Breast epithelium (tissue), 4 donors: ENCODE measurements at regions not wholly inside any gene's neighbourhood (a gene's known extent, or its start where the extent isn't known, plus 50 kb on each side); places are given as distances from the start of the nearest gene placed in this dataset.

ENCODE experiments used
- DNase-seq, 2 donors: peaks; one replicate each; pipeline ENCODE4 v3.0.0-alpha.2; 2019; ENCODE audit warnings: low spot score in 2 of 2
- H3K27ac ChIP-seq, 2 donors: fragments of 200-600 bp; sonication (generic) in 1 of 2; one replicate each; pipeline ENCODE4 v1.5.1; 2016 to 2019; ENCODE audit warnings: mild to moderate bottlenecking in 1 of 2
- H3K27me3 ChIP-seq, 2 donors: fragments of 200-600 bp; sonication (generic) in 1 of 2; one replicate each; pipeline versions ENCODE4 v1.5.1 to v1.6.0; 2017 to 2019; ENCODE audit warnings: control low read depth in 1 of 2, mild to moderate bottlenecking in 1 of 2
- H3K36me3 ChIP-seq: fragments of 200-600 bp; one replicate; pipeline ENCODE4 v1.5.1; 2019
- H3K4me1 ChIP-seq, 2 donors: fragments of 200-600 bp; sonication (generic); one replicate each; pipeline ENCODE4 v1.5.1; 2016 to 2019; ENCODE audit warnings: control low read depth in 1 of 2
- H3K4me3 ChIP-seq, 3 donors: fragments of 200-600 bp; sonication (generic); 1 replicate in 2 of 3; 2 replicates in 1 of 3; pipeline ENCODE4 v1.5.1; 2016 to 2019; ENCODE audit warnings: mild to moderate bottlenecking in 3 of 3, moderate library complexity in 2 of 3
- H3K9me3 ChIP-seq, 2 donors: fragments of 200-600 bp; sonication (generic) in 1 of 2; one replicate each; pipeline ENCODE4 v1.5.1; 2016 to 2019; ENCODE audit warnings: control low read depth in 1 of 2
- POLR2A ChIP-seq: fragments of 450-650 bp; IDR thresholded peaks from one replicate; pipeline ENCODE4 v1.6.1; 2016; ENCODE audit warnings: antibody characterized with exemption, mild to moderate bottlenecking, moderate library complexity
- POLR2AphosphoS5 ChIP-seq, 3 donors: sonication (generic); formaldehyde crosslinking; IDR thresholded peaks; one replicate each; pipeline ENCODE4 v1.6.1; 2017; ENCODE audit warnings: antibody characterized with exemption in 3 of 3
- intact Hi-C: fragments of 100-400 bp; cut with DNase I; formaldehyde crosslinking; loops from one replicate; pipeline ENCODE4 v1.15.1; 2023; ENCODE audit warnings: low total_unique reads
- TF ChIP-seq, protein P1 (sequence below), 3 donors: fragments of 450-650 bp; IDR thresholded peaks; one replicate each; pipeline ENCODE4 v1.5.1; 2016 to 2017; ENCODE audit warnings: antibody characterized with exemption in 3 of 3, mild to moderate bottlenecking in 3 of 3, moderate library complexity in 3 of 3

DNA sequence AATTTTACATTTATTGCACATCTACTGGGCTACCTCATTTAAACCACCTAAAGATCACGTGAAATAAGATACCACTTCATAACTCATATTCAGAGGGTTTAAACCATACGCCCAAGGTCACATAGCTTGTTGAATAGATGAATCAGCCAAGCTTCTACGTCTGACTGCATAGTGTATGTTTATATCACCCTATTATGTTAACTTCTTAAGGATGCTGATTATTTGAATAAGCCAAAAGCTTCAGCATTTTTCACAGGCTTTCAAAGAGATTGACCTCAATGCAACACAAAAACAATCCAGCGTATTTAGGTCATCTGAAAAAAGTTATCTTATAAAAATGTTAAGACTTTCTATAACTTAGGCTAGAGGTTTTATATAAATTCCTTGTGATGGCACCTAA, 373.8 kb downstream of the TGFB2 start:
- Histone ChIP-seq H3K36me3 (no peaks in the 10 kb centered on the region), H3K4me1 (no peaks in the 10 kb centered on the region), H3K27me3 (no peaks in the 10 kb centered on the region), H3K4me3 (no peak overlapping the region), H3K9me3 (no peaks in the 10 kb centered on the region), H3K27ac (no peak overlapping the region)
- intact Hi-C loops: no loop called here
- no peak for DNase-seq
- TF ChIP-seq, protein P1, sequence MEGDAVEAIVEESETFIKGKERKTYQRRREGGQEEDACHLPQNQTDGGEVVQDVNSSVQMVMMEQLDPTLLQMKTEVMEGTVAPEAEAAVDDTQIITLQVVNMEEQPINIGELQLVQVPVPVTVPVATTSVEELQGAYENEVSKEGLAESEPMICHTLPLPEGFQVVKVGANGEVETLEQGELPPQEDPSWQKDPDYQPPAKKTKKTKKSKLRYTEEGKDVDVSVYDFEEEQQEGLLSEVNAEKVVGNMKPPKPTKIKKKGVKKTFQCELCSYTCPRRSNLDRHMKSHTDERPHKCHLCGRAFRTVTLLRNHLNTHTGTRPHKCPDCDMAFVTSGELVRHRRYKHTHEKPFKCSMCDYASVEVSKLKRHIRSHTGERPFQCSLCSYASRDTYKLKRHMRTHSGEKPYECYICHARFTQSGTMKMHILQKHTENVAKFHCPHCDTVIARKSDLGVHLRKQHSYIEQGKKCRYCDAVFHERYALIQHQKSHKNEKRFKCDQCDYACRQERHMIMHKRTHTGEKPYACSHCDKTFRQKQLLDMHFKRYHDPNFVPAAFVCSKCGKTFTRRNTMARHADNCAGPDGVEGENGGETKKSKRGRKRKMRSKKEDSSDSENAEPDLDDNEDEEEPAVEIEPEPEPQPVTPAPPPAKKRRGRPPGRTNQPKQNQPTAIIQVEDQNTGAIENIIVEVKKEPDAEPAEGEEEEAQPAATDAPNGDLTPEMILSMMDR (IDR thresholded peaks at IDR 0.05): no peak
- no peak for TF ChIP-seq POLR2AphosphoS5 (IDR thresholded peaks at IDR 0.05)
- no peak for TF ChIP-seq POLR2A

DNA sequence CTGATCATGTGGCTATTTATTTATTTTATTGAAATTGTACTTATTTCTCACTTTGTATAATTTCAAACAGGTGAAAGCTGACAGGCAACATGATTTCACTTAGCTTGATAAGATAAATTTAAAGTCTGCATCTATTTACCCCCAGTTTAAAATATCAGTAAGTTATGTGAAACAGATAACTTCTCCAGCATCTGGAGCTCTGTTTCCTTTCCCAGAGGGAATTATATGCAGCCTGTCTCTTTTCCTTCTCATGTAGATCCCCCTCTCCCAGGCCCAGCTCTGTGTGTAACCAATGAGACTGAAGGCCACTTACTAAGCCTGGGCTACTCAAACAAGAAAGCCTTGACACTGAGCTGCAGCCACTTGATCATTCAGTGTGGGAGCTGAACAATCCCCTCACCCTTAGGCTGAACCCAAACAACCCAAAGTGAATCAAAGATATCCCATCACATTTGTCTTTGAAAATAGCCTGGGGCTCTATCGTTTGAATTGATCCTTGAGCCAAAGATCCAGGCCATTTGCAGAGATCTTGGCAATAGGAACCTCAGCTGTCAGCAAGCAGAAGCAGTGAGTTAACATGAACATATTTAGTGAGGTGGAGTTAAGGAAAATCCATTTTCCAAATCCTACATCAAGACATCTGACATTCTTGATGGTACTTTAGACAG, 383.9 kb downstream of the TGFB2 start:
- H3K4me3 ChIP-seq: no peak overlapping the region
- TF ChIP-seq POLR2A (no peak), POLR2AphosphoS5 (IDR thresholded peaks at IDR 0.05) (no peak)
- TF ChIP-seq, protein P1 (IDR thresholded peaks at IDR 0.05): no peak
- DNase-seq: no peak
- H3K36me3 ChIP-seq: no peaks in the 10 kb centered on the region
- no peaks in the 10 kb centered on the region for H3K9me3 ChIP-seq
- intact Hi-C loops: no loop called here
- H3K4me1 ChIP-seq: no peaks in the 10 kb centered on the region
- H3K27me3 ChIP-seq: no peaks in the 10 kb centered on the region
- H3K27ac ChIP-seq: no peak overlapping the region

DNA sequence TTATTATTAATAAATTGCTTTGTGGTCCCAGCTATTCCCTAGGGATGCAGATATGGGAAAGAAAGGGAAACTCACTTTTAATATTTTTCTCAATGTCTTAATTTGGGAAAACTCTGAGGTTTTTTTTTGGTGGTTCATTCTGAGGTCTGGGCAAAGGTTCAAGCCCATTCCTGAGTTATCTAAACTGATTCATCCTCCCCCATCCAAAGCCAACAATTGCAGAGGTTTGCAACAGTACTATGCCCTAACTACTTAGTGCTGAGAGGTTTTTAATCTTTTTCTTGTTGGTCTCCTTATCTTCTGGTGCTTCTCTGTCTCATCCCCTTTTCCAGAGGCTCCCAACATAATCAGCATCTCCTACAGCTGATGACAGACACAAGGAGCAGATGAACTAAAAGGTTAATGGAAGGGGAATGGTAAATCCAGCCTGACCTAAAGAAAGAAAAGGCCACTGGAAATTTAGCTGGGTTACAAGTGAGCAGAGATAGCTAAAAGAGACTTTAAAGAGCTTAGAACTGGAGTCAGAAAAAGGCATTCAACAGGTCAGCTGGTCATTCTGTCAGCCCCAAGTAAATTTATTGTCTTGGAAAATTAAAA, 390.4 kb downstream of the TGFB2 start:
- Histone ChIP-seq H3K36me3 (no peaks in the 10 kb centered on the region), H3K9me3 (no peaks in the 10 kb centered on the region), H3K27ac (no peak overlapping the region), H3K4me1 (no peaks in the 10 kb centered on the region), H3K27me3 (no peaks in the 10 kb centered on the region), H3K4me3 (no peak overlapping the region)
- DNase-seq: no peak
- intact Hi-C loops: no loop called here
- TF ChIP-seq, protein P1 (IDR thresholded peaks at IDR 0.05): no peak

DNA sequence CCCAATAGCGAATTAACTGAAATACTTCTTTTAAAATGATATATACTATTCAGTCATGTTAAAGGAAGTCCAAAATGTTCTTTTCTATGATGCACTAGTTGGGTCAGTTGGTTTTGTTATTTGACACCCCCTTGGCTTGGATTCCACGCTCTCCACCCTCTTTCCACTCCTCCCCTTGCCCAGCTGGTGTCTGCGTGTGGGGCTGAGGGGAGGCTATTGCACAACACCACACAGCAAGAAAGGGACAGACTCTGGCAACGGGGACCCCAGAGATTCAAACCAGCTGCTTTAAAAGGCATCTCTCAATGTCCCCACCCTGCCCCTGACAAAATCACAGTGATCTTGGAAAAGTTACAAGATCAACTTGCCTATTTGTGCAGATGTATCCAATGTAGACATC, 394.3 kb downstream of the TGFB2 start:
- H3K27me3 ChIP-seq: no peaks in the 10 kb centered on the region
- intact Hi-C loops: no loop called here
- no peak for DNase-seq

DNA sequence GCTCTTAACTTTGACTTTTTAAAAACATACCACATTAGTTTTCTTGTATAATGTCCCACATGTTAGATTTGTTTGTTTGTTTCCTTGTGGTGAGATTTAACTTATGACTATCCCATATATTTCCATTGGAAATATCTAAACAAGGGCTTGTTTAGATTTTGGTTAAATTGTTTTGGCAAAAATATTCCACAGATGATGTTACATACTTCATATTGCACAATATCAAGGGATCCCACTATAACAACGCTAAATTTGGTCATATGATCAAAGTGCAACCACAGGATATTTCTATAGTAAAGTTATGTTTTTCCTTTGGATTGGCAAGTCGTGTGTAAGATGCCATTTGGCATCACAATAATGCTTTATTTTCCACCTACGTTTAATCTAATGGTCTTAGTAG, 396.7 kb downstream of the TGFB2 start:
- Histone ChIP-seq H3K9me3 (no peaks in the 10 kb centered on the region), H3K4me1 (no peaks in the 10 kb centered on the region), H3K36me3 (no peaks in the 10 kb centered on the region), H3K27me3 (no peaks in the 10 kb centered on the region), H3K4me3 (no peak overlapping the region), H3K27ac (no peak overlapping the region)
- no peak for TF ChIP-seq POLR2AphosphoS5 (IDR thresholded peaks at IDR 0.05)
- TF ChIP-seq POLR2A: no peak
- intact Hi-C loops: loop anchor here (5.0 kb wide), 1 partner anchor 1145 kb away; no protein-coding TSS in a partner anchor
- DNase-seq: no peak

More for the DNA sequence above, 394.3 kb downstream of the TGFB2 start:
- TF ChIP-seq POLR2A (no peak), POLR2AphosphoS5 (IDR thresholded peaks at IDR 0.05) (peak in 1 of 3 donors; percentile 22)
- no peak overlapping the region for H3K4me3 ChIP-seq
- no peaks in the 10 kb centered on the region for H3K4me1 ChIP-seq
- H3K36me3 ChIP-seq: no peaks in the 10 kb centered on the region
- H3K9me3 ChIP-seq: no peaks in the 10 kb centered on the region
- H3K27ac ChIP-seq: no peak overlapping the region

DNA sequence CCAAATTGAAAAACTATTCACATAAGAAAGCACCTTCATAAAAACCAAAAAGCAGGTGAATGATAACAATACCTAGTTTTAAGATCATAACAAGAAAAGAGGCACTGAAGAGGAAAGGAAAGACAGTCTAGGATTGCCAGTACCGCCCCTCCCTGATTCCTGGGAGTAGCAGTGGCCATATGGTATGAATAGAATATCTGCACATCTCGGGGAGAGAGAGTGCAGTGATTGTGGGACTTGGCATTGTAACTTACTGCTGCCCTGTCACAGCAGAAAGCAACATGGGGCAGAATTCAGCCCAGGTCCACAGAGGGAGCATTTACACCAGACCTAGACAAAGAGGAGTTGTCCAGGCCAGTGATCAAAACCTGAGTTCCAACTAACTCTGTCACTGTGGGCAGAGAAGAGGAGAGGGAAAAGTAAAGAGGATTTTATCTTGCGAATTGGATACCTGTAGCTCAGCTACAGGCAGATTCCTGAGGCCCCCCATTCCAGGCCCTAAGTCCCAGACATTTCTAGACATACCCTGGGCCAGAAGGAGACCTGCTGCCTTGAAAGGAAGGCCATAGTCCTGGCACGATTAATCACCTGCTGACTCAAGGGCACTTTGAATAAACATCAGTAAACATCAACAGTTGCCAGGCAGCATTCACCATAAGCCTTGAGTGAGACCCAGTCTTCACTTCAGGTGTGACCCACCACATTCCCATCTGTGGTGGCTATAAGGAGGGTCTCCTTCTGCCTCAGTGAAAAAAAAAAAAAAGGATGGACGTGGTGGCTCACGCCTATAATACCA, 397.5 kb downstream of the TGFB2 start:
- Histone ChIP-seq H3K9me3 (no peaks in the 10 kb centered on the region), H3K4me3 (no peak overlapping the region)
- TF ChIP-seq POLR2AphosphoS5 (IDR thresholded peaks at IDR 0.05) (no peak), POLR2A (no peak)
- TF ChIP-seq, protein P1 (IDR thresholded peaks at IDR 0.05): no peak

More for the DNA sequence above, 397.5 kb downstream of the TGFB2 start:
- intact Hi-C loops: loop anchor here (5.0 kb wide), 1 partner anchor 1145 kb away; no protein-coding TSS in a partner anchor
- no peak for DNase-seq
- H3K27me3 ChIP-seq: no peaks in the 10 kb centered on the region
- no peak overlapping the region for H3K27ac ChIP-seq
- no peaks in the 10 kb centered on the region for H3K36me3 ChIP-seq
- no peaks in the 10 kb centered on the region for H3K4me1 ChIP-seq
